Loucy (cell line): ENCODE measurements at regions not wholly inside any gene's neighbourhood (a gene's known extent, or its start where the extent isn't known, plus 50 kb on each side); places are given as distances from the start of the nearest gene placed in this dataset.

ENCODE experiments used
- EZH2phosphoT487 ChIP-seq: fragments of 200-600 bp; IDR thresholded peaks from 2 replicates; pipeline ENCODE4 v1.6.1; 2018; ENCODE audit warnings: antibody characterized with exemption, mild to moderate bottlenecking, moderate library complexity, borderline replicate concordance
- TF ChIP-seq, protein P1 (sequence below): fragments of 200-600 bp; sonication (generic); conservative IDR thresholded peaks from 2 replicates; pipeline ENCODE4 v1.5.1; 2014; ENCODE audit warnings: mild to moderate bottlenecking, antibody characterized with exemption, low read length

DNA sequence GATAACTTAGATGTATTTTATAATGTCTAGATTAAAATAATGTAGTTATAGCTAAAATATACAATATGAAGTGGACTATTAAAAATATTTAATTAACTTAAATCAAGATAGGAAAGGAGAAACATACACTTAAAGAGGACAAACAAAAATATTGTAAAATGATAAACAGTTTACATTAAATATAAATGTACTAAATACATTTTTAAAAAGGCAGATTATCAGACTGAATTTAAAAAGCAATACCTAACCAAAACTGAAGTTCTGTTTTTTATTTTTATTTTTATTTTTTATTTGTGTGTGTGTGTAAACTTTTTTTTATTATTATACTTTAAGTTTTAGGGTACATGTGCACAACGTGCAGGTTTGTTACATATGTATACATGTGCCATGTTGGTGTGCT is 811.6 kb upstream of the INTU start:
- TF ChIP-seq, protein P1, sequence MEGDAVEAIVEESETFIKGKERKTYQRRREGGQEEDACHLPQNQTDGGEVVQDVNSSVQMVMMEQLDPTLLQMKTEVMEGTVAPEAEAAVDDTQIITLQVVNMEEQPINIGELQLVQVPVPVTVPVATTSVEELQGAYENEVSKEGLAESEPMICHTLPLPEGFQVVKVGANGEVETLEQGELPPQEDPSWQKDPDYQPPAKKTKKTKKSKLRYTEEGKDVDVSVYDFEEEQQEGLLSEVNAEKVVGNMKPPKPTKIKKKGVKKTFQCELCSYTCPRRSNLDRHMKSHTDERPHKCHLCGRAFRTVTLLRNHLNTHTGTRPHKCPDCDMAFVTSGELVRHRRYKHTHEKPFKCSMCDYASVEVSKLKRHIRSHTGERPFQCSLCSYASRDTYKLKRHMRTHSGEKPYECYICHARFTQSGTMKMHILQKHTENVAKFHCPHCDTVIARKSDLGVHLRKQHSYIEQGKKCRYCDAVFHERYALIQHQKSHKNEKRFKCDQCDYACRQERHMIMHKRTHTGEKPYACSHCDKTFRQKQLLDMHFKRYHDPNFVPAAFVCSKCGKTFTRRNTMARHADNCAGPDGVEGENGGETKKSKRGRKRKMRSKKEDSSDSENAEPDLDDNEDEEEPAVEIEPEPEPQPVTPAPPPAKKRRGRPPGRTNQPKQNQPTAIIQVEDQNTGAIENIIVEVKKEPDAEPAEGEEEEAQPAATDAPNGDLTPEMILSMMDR: no peak
- no peak for TF ChIP-seq EZH2phosphoT487
